ENCODE measurements at regions not wholly inside any gene's neighbourhood (a gene's known extent, or its start where the extent isn't known, plus 50 kb on each side); places are given as distances from the start of the nearest gene placed in this dataset.

- TF ChIP-seq CTCF (IDR thresholded peaks at IDR 0.05; ENCODE audit: extremely low read depth, missing control alignments), result no peak
- DNase-seq (ENCODE audit: low spot score), result no peak
Observed at GRCh38 chr5:143715616-143716015, 96.3 kb upstream of the HMHB1 start.

- no peak for TF ChIP-seq CTCF (IDR thresholded peaks at IDR 0.05; ENCODE audit: extremely low read depth, missing control alignments)
- DNase-seq (ENCODE audit: low spot score), result peak; percentile 8
Observed at GRCh38 chr5:143714629-143715028, 97.3 kb upstream of the HMHB1 start.

GRCh38 chr5:143713047-143714003 lies 98.6 kb upstream of the HMHB1 start:
- TF ChIP-seq CTCF (IDR thresholded peaks at IDR 0.05; ENCODE audit: extremely low read depth, missing control alignments), result no peak

GRCh38 chr5:143708672-143709071 lies 103.3 kb upstream of the HMHB1 start:
- DNase-seq (ENCODE audit: low spot score), result no peak
- no peak for TF ChIP-seq CTCF (IDR thresholded peaks at IDR 0.05; ENCODE audit: extremely low read depth, missing control alignments)

More at GRCh38 chr5:143713047-143714003, 98.6 kb upstream of the HMHB1 start:
- no peak for DNase-seq (ENCODE audit: low spot score)

- DNase-seq (ENCODE audit: low spot score), result no peak
- no peak for TF ChIP-seq CTCF (IDR thresholded peaks at IDR 0.05; ENCODE audit: extremely low read depth, missing control alignments)
Observed at GRCh38 chr5:143707806-143708205, 104.2 kb upstream of the HMHB1 start.

GRCh38 chr5:143705381-143705780 lies 106.6 kb upstream of the HMHB1 start:
- DNase-seq (ENCODE audit: low spot score), result no peak
- no peak for TF ChIP-seq CTCF (IDR thresholded peaks at IDR 0.05; ENCODE audit: extremely low read depth, missing control alignments)

- TF ChIP-seq CTCF (IDR thresholded peaks at IDR 0.05; ENCODE audit: extremely low read depth, missing control alignments), result no peak
- no peak for DNase-seq (ENCODE audit: low spot score)
Observed at GRCh38 chr5:143703659-143704058, 108.3 kb upstream of the HMHB1 start.

Measured in GM20000 (cell line).